SKM-1 (cell line): ENCODE measurements at regions not wholly inside any gene's neighbourhood (a gene's known extent, or its start where the extent isn't known, plus 50 kb on each side); places are given as distances from the start of the nearest gene placed in this dataset.
"Not testable (repeated sequence)": the region's sequence is repeated elsewhere in the genome, so short reads cannot be mapped to it uniquely, and the experiment has no call there.

Experiments used
- DNase-seq: peaks from one replicate; lab custom pipeline; 2025; ENCODE audit not compliant: unreplicated experiment; lab: John Stamatoyannopoulos, UW

DNA sequence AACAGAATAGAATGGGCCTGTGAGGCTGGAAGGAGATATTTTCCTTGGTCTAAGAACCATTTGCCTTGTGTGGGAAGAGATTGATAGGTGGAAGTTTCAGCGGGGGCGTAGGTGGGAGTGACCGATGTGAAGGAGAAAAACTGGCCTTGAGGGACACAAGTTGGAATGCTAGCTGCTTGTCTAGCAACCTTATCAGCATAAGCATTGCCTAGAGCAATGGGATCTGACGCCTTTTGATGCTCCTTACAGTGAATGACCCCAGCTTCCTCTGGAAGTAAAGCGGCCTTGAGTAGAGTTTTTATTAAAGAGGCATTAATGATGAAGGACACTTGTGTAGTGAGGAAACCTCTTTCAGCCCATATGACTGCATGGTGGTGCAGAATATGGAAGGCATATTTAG, 843.8 kb upstream of the ANO3 start:
- not testable (repeated sequence) for DNase-seq

DNA sequence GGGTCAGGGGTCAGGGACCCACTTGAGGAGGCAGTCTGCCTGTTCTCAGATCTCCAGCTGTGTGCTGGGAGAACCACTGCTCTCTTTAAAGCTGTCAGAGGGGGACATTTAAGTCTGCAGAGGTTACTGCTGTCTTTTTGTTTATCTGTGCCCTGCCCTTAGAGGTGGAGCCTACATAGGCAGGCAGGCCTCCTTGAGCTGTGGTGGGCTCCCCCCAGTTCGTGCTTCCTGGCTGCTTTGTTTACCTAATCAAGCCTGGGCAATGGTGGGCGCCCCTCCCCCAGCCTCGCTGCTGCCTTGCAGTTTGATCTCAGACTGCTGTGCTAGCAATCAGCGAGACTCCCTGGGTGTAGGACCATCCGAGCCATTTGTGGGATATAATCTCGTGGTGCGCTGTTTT, 830.5 kb upstream of the ANO3 start:
- DNase-seq, result not testable (repeated sequence)

DNA sequence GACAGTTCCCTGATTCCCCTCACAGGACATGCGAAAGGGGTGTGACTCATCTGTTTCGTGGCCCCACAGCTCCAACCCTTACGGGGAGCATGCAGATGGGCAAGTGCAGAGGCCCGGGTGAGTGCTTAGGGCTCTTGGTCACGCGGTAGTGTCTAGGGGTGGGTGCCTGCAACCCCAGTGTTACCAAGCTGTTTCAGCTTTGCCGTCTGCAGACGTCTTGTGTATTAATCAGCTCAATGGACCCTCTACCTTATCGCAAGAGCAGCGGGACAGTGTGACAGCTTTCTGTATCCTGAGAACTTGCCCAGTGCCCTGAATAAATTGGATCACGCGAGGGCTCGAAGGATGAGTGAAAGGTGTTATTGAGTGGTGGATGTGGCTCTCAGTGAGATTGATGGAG, 816.4 kb upstream of the ANO3 start:
- DNase-seq, result no peak

DNA sequence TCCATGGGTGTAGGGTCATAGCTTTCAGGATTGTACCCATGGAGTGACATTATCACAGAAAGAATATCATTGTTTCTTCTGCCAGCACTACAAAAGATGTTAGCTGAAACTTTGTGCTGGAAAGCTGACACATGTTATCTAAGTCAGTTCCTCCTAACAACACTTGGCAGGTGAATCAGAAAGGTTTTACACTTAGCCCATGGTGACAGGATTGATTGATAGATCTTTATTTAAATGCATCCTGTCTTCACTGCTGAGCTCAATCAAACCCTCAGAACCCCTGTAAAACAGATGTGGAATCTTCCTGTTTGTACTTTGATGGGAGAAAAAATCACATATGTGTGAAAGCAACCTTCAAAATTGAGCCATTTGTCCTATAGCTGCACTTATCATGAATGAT, 811.5 kb upstream of the ANO3 start:
- DNase-seq, result no peak

DNA sequence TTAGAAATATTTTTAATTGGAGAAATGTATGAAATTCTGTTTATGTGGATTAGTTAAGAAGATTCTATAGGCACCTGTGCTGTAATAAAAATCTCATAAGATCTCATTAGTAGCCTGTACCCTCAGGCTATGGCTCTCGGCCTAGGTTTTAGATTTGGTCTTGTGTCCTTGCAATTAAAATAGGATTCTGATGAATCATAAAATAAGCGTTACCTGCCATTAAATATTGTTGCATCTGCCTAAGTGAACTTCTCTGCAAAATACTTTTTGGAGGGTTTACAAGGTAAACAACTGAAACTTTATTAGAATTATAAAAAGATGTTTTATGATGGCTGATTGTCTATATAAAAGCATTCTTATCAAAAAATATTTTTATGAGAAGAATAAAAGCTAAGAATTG, 804.1 kb upstream of the ANO3 start:
- no peak for DNase-seq

DNA sequence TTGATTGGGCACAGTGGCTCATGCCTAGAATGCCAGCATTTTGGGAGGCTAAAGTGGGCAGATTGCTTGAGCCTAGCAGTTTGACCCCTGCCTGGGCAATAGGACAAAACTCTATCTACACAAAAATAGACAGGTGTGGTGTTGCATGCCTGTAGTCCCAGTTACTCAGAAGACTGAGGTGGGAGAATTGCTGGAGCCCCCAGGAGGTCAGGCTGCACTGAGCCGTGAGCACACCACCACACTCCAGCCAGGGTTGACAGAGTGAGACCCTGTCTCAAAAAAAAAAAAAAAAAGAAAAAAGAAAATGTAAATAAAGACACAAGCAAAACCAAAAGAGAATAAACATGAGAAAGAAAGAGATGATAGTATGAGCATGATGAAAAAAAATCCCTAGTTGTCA, 802.4 kb upstream of the ANO3 start:
- no peak for DNase-seq

DNA sequence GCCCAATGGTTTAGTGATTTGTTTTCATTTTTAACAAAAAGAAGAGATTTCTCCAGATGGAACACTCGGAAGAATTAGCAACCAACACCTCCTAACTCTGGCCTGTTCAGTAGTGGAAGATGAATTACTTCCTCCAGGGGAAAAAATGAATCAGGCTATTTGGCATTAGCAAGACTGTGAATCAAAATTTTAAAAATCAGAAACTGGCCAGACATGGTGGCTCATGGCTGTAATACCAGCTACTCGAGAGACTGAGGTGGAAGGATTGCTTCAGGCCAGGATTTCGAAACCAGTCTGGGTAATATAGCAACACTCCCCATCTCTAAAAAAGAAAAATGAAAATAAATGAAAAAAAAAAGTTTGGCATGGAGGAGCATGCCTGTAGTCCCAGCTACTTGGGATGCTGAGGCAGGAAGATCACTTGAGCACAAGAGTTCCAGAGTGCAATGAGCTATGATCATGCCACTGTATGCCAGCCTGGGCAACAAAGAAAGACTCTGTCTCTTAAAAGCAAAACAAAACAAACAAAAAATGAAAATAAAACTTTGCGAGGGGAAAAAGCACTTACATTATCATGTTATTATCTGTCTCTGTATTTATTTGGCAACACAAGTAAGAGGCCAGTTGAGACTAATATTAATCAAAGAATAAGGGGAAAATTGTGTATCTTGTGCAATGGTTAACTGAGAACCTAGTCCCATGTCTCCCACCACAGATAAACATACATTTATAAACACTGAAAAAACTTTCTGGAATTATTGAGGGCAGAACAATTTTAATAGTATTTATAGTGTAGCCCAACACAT, 796.3 kb upstream of the ANO3 start:
- no peak for DNase-seq

DNA sequence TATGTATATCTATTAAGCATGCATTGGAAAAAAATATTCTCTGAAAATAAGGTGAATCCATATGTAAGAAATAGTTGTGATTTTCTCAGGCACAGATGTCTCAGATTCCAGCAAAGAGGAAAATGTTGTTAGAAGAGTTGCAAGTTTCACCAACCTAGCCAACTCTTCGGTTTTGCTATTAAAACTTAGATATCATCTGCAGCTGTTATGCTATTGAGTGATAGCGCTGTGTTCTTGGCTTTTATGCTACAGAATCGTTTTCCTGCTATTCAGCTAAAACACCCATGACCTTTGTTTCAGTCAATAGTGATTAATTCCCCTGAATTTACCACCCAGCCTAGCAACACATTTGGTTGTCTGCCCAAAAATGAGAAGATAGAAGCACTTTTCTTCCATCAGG, 795.6 kb upstream of the ANO3 start:
- no peak for DNase-seq

DNA sequence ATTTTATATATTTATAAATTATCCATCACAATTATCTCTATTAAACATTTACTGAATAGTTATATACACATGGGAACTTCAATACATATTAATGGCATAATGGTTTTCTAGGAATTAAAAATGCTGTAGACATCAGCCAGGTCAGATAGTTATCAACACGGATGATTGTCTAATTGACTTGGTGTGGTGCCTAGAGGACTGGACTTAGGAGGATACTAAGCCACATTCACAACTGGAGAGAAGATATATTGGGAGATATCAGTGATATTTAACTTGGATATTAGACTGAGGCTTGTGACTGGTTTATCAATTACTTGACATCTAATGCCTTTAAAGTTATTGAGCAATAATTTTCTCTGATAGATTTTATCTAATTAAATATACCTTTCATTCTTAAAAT, 794.5 kb upstream of the ANO3 start:
- DNase-seq, result no peak

DNA sequence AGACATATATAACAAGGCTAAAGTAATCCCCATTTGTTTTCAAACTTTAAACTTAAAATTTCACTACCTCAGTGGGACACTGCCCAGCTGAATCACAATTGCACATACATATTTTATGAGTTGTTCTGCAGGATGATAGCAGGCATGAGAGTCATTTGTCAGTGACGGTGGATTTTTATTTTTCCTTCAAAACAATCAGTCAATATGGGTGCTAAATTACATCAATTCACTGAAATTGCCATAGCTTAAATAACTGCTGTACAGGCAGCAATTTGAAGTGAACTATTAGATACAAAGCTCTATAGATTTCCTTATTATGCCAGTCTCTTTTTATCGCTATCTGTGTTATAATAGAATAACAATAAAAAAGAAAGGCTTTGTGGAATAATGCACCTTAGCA, 784.6 kb upstream of the ANO3 start:
- no peak for DNase-seq

DNA sequence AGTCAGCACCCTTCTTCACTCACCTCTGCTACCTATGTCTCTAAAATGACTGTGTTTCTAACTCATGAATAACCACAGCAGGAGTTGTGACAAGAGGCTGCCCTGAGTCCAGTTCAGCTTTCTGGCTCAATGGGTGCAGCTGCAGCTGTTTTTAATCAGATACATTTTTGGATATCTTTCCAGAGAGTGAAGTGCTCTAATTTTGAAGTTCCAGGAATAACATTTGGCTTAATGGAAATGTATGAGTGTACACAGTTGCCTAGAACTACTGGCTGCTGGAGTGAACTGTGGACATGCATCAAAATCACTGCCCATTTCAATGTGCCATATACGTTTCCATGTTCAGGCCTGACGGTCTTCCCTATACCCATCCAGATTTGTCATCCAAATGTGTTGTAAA, 769.5 kb upstream of the ANO3 start:
- no peak for DNase-seq

DNA sequence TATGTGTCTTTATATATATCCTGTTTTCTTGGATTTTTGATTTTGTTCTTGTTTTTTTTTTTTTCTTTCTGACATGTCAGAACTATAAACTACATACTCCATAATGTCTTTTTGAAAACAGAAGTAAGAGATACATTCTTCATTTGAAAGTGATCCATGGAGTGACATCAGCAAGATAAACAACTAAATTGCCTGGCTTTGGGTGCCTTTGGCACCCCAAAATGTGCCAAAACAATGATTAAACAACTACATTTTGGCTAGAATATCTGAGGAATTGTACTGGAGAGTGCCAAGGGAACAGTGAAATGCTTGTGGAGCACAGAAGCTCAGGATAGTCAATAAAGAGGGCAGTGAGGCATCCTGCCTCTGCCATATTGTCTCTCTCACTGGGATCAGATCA, 766.1 kb upstream of the ANO3 start:
- no peak for DNase-seq

DNA sequence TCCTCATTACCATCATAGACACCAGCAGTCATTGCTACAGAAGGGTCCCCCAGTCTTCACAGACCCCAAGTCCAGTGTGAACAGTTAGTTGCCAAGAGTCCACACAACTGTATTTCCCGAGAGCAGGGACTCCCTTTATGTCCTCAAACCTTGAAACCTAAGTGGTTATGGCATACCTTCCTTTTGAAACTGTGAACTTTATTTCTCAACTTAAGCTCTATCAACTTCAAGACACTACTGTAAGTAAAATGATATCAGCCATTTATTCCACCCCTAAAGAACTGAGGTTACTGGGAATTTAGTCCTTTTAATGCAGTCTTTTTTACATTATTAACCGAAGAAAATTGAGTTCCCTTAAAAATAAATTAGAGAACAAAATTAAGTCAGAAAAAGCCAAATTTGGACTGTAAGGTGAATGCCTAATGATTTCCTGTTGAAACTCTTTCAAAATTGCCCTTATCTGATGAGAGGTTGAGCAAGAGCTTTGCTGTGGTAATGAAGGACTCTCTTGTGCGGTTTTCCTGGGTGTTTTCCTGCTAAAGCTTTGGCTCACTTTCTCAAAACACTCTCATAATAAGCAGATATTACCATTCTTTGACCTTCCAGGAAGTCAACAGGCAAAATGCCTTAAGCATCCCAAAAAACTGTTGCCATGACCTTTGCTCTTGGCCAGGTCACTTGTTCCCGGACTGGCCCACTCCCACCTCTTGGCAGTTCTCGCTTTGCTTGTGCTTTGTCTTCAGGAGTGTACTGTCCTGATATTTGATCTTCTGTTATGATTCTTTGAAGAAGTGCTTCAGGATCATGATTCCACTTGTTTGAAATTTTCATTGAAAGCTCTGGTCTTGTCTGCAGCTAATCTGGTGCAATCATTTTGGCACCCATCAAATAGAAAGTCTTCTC, 765.4 kb upstream of the ANO3 start:
- peak; percentile 27 for DNase-seq

DNA sequence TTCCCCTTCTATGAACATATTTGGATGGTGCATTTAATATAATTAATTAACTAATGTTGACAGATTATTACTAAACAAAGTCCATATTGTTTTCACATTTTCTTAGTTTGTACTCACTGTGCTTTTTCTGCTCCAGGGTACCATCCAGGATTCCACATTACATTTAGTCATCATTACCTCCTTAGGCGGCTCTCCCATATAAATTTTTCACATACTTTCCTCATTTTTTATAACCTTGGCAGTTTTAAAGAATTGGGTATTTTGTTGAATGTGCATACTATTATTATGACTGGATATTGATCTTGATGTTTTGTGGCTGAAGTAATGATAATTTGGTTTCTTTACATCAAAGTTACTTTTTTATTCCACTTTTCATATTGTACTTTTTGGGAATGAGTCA, 755.6 kb upstream of the ANO3 start:
- no peak for DNase-seq

DNA sequence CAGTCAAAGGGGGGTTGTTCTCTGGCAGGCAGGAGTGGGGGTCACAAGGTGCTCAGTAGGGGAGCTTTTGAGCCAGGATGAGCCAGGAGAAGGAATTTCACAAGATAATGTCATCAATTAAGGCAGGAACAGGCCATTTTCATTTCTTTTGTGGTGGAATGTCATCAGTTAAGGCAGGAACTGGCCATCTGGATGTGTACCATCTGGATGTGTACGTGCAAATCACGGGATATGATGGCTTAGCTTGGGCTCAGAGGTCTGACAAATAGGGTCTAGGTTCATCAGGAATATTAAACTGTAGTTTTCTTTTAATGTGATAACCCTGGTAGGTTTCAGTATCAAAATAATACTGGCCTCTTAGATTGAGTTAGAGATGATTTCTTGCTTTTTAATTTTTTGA, 752.4 kb upstream of the ANO3 start:
- DNase-seq, result not testable (repeated sequence)

DNA sequence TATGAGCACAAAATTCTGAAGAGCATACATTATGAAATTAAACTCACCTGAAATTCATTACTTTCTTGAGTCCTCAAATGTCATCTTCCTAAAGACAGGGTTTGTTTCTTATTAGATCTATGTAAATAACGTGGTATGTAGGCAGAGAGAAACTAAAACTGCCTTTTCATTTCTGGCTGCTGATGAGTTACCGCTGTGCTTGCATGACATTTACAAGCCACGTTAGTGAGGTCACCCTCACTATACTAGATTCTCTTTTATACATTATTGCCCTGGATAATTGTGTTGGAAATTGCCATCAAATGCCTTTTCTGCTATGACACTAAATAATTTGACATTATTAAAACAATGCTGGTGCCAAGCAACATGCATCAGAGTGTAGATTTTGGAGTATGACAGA, 748.3 kb upstream of the ANO3 start:
- DNase-seq, result no peak

DNA sequence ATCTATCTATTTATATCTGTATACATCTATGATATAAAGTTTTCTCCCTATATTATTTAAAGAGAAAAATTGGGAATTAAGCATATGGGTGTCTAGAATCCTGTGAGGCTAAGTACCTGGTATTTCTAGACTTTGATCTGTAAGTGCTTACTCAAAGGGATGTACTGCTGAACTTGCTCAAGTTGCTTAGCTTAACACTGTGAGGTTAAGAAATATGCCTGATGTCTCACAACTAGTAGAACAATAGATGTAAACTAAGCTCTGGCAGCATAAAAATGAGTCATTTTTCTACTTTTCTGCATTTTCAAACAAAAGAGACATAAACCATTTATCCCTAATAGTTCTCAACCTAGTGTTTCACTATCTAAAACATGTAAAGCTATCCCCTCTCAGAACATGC, 744.4 kb upstream of the ANO3 start:
- no peak for DNase-seq

DNA sequence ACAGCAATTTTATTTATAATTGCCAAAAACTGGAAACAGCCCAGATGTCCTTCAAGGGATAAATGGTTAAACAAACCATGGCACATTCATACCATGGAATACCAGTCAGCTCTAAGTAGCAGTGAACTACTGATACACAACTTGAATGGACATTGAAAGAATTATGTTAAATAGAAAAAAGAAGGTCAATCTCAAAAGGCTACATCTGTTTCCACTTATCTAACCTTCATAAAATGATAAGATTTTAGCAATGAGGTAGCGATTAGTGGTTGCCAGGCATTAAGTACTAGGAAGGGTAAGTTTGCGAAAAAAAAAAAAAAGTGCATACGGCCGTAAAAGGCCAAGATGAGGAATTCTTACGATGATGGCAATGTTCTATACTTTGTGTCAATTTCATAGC, 738.7 kb upstream of the ANO3 start:
- DNase-seq, result no peak

DNA sequence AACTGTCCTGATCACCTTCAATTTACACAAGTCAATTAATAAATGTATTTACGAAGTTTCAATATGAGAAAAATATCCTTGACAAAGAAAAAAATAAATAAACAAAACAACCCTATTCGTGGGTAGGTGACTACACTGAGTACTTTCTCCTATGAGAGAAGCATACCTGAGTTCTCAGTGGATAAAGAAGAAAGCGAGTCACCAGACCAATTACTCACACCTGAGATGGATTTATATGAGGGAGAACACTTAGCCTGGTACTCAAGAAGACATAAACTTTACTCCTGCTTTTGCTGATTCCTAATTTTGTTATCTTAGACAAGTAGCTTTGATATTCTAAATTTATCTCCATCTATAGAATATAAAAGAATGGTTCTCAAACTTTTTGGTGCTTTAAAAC, 735.2 kb upstream of the ANO3 start:
- no peak for DNase-seq

DNA sequence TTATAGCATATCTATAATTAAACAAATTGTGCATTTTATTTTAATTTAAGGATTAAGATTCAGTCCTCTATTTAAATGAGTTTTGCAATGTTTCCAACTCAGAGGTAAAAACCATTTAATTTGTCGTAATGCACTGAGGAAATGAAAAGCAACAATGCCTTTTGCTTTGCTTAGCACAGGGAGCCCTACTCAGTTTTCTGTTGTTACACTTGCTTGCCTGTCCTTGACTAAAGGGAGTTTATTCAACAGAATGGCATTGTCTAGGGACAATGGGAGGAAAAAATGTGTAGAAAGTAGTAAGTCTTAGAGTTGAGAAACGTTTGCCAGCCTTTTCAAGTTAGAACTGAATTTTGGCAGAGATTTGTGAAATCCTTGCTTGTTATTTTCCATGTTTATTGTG, 734.2 kb upstream of the ANO3 start:
- DNase-seq, result no peak

DNA sequence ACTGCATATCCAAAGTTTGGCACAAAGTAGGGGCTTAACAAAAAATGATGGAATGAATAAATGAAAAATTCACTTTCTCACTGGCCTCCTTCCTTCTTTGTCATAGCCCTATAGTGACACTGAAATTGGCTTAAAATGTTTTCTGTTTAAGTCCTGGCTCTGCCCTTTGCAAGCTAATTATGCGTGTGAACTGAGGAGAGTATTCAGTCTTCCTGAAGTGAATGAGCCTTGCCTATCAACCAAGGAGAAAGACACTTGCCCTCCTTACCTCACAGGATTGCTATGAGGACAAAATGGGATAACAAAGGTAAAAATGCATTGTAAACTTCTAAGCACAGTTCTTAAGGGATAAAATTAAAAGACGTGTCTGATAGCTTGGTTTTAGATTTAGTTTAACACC, 729.8 kb upstream of the ANO3 start:
- DNase-seq, result no peak

DNA sequence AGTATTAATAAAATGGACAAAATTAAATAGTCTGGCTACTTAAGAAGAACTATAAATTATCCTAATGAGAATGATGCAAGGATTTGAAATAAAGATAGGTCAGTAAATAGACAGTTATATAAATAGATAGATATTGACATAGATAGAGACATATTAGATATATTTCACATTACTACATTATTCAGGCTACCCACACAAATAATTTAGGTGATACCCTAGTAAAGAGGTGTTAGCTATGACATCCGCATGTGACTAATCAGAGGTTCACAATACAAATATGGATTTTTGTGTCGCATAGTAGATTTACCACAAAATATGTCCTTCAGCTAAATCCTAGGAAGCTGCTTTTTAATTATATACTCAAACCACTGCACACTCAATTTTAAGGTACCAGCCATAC, 729.0 kb upstream of the ANO3 start:
- DNase-seq, result no peak
